CD14-positive monocyte (primary cell): ENCODE measurements at regions not wholly inside any gene's neighbourhood (a gene's known extent, or its start where the extent isn't known, plus 50 kb on each side); places are given as distances from the start of the nearest gene placed in this dataset.

ENCODE experiments used
- DNase-seq, 3 donors: peaks; one replicate each; pipeline ENCODE4 v3.0.0-alpha.2; 2011 to 2022
- H2AFZ ChIP-seq: 2 replicates; pipeline ENCODE4 v1.6.0; 2012; ENCODE audit warnings: mild to moderate bottlenecking, low read depth, low read length, inconsistent platforms; ENCODE audit not compliant: insufficient read depth, poor library complexity, severe bottlenecking
- H3K27ac ChIP-seq, 2 donors: 1 replicate in 1 of 2; 2 replicates in 1 of 2; pipeline ENCODE4 v1.5.1; 2012 to 2013; ENCODE audit warnings: low read length in 2 of 2, control low read depth in 1 of 2, inconsistent platforms in 1 of 2, low read depth in 1 of 2, mild to moderate bottlenecking in 1 of 2
- H3K27me3 ChIP-seq, 2 donors: one replicate each; pipeline versions ENCODE4 v1.6.0 to v1.6.1; 2011 to 2013; ENCODE audit warnings: low read length in 2 of 2; ENCODE audit not compliant: control insufficient read depth in 2 of 2, insufficient read depth in 2 of 2
- H3K36me3 ChIP-seq, 2 donors: replicated peaks in 1 of 2; 1 replicate in 1 of 2; 2 replicates in 1 of 2; pipeline versions ENCODE4 v1.5.1 to v1.6.1; 2012 to 2013; ENCODE audit warnings: low read length in 2 of 2, control low read depth in 1 of 2, inconsistent platforms in 1 of 2, mild to moderate bottlenecking in 1 of 2; ENCODE audit not compliant: insufficient read depth in 2 of 2, control insufficient read depth in 1 of 2
- H3K4me1 ChIP-seq, 2 donors: 1 replicate in 1 of 2; 2 replicates in 1 of 2; pipeline versions ENCODE4 v1.5.1 to v1.6.1; 2012 to 2013; ENCODE audit warnings: low read length in 2 of 2, control low read depth in 1 of 2, inconsistent platforms in 1 of 2, mild to moderate bottlenecking in 1 of 2, moderate library complexity in 1 of 2; ENCODE audit not compliant: insufficient read depth in 2 of 2, control insufficient read depth in 1 of 2
- H3K4me2 ChIP-seq: replicated peaks from 2 replicates; pipeline ENCODE3; 2012; ENCODE audit warnings: low read length, moderate library complexity, mild to moderate bottlenecking; ENCODE audit not compliant: poor library complexity, severe bottlenecking; ENCODE audit errors: extremely low read depth
- H3K4me3 ChIP-seq, 3 experiments: fragments of 200-600 bp in 1 of 3; sonication (generic) in 1 of 3; replicated peaks in 1 of 3; 1 replicate in 2 of 3; 2 replicates in 1 of 3; pipeline ENCODE4 v1.5.1; 2011 to 2013; ENCODE audit warnings: low read length in 3 of 3, mild to moderate bottlenecking in 3 of 3, control low read depth in 2 of 3, low read depth in 2 of 3, inconsistent platforms in 1 of 3, moderate library complexity in 1 of 3
- H3K79me2 ChIP-seq: 2 replicates; pipeline ENCODE4 v1.6.0; 2012; ENCODE audit warnings: mild to moderate bottlenecking, control low read depth, inconsistent platforms, low read length, moderate library complexity; ENCODE audit not compliant: insufficient read depth
- H3K9ac ChIP-seq: 2 replicates; pipeline ENCODE4 v1.6.0; 2017; ENCODE audit warnings: low read length, mild to moderate bottlenecking; ENCODE audit not compliant: insufficient read depth, poor library complexity, severe bottlenecking
- H3K9me3 ChIP-seq, 2 donors: replicated peaks in 1 of 2; 1 replicate in 1 of 2; 2 replicates in 1 of 2; pipeline versions ENCODE4 v1.5.1 to v1.6.1; 2012 to 2013; ENCODE audit warnings: low read length in 2 of 2, control low read depth in 1 of 2; ENCODE audit not compliant: control insufficient read depth in 1 of 2, insufficient read depth in 1 of 2
- H4K20me1 ChIP-seq: 2 replicates; pipeline ENCODE4 v1.6.0; 2012; ENCODE audit warnings: mild to moderate bottlenecking, low read length, control low read depth, moderate library complexity; ENCODE audit not compliant: insufficient read depth
- H3K27ac Mint-ChIP-seq, 7 donors: one replicate each; pipeline ENCODE4 v1.8.0; 2020; ENCODE audit warnings: mild to moderate bottlenecking in 7 of 7, mixed read lengths in 7 of 7, moderate library complexity in 6 of 7, inconsistent platforms in 2 of 7
- H3K27me3 Mint-ChIP-seq, 3 donors: one replicate each; pipeline ENCODE4 v1.8.0; 2021 to 2022; ENCODE audit warnings: low read depth in 3 of 3, mild to moderate bottlenecking in 3 of 3, mixed read lengths in 3 of 3, moderate library complexity in 3 of 3, inconsistent platforms in 1 of 3
- H3K36me3 Mint-ChIP-seq, 2 donors: one replicate each; pipeline ENCODE4 v1.8.0; 2020; ENCODE audit warnings: mixed read lengths in 2 of 2, inconsistent platforms in 1 of 2, mild to moderate bottlenecking in 1 of 2
- H3K4me1 Mint-ChIP-seq: one replicate; pipeline ENCODE4 v1.8.0; 2020; ENCODE audit warnings: mild to moderate bottlenecking, mixed read lengths
- H3K4me3 Mint-ChIP-seq, 2 donors: one replicate each; pipeline ENCODE4 v1.8.0; 2020; ENCODE audit warnings: mild to moderate bottlenecking in 2 of 2, mixed read lengths in 2 of 2, moderate library complexity in 1 of 2
- H3K9me3 Mint-ChIP-seq, 7 donors: one replicate each; pipeline ENCODE4 v1.8.0; 2020 to 2022; ENCODE audit warnings: mixed read lengths in 7 of 7, mild to moderate bottlenecking in 6 of 7, moderate library complexity in 6 of 7, inconsistent platforms in 2 of 7
- WGBS: methylation state at CpG from one replicate; pipeline ENCODE4 v1.1.5; 2013; ENCODE audit warnings: missing lambda C conversion rate; ENCODE audit not compliant: insufficient coverage; 5-methylcytosine and 5-hydroxymethylcytosine counted together
- intact Hi-C, 2 donors: fragments of 100-400 bp; cut with micrococcal nuclease; formaldehyde crosslinking; loops; one replicate each; pipeline versions ENCODE4 v1.15.0 to v1.15.1; 2023
- TF ChIP-seq, protein P1 (sequence below): fragments of 200-600 bp; IDR thresholded peaks from one replicate; pipeline ENCODE4 v1.8.0; 2022; ENCODE audit warnings: antibody characterized with exemption, mild to moderate bottlenecking

DNA sequence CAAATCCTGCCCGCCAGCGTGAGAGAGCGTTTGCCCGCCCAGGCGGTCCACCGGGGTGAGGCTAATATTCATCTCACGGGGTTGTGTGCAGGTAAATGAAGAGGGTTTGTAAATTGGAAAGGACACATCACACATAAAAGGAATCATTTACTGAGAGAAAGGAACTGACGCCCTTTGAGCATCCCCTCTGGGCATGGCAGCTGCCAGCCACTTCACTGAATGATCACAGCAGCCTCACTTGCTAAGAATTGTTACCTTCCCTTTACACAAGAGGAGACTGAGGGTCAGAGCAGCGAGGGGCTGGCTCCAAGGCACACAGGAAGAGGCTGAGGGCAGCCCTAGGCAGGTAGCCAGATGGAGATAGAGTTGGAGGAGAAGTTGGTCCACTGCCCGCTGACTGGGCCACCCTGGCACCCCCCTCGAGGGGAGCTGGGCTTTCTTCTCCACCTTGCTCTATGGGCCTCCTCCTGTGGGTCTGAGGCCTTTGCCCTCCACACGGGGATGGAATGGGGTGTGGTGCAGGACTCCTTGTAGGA, 96.0 kb downstream of the FOXD2 start:
- Histone ChIP-seq H3K79me2 (no peaks in the 10 kb centered on the region), H3K27me3 (peaks cover 39 to 40% of the 10 kb centered on the region in 2 donors), H3K27ac (no peak overlapping the region), H4K20me1 (no peaks in the 10 kb centered on the region), H3K4me2 (no peak overlapping the region), H3K4me1 (no peaks in the 10 kb centered on the region), H3K4me3 (no peak overlapping the region), H2AFZ (no peak overlapping the region), H3K36me3 (no peaks in the 10 kb centered on the region), H3K9me3 (peaks cover 0 to 19% of the 10 kb centered on the region in 2 donors), H3K9ac (no peak overlapping the region)
- no peak overlapping the region for H3K27ac Mint-ChIP-seq
- H3K36me3 Mint-ChIP-seq: no peaks in the 10 kb centered on the region
- no peak for DNase-seq
- WGBS: 56% methylated on average over 2 of the region's 12 CpGs
- TF ChIP-seq, protein P1, sequence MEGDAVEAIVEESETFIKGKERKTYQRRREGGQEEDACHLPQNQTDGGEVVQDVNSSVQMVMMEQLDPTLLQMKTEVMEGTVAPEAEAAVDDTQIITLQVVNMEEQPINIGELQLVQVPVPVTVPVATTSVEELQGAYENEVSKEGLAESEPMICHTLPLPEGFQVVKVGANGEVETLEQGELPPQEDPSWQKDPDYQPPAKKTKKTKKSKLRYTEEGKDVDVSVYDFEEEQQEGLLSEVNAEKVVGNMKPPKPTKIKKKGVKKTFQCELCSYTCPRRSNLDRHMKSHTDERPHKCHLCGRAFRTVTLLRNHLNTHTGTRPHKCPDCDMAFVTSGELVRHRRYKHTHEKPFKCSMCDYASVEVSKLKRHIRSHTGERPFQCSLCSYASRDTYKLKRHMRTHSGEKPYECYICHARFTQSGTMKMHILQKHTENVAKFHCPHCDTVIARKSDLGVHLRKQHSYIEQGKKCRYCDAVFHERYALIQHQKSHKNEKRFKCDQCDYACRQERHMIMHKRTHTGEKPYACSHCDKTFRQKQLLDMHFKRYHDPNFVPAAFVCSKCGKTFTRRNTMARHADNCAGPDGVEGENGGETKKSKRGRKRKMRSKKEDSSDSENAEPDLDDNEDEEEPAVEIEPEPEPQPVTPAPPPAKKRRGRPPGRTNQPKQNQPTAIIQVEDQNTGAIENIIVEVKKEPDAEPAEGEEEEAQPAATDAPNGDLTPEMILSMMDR: no peak
- intact Hi-C loops: no loop called here
- peaks cover 2% of the 10 kb centered on the region for H3K4me1 Mint-ChIP-seq
- H3K9me3 Mint-ChIP-seq: peaks cover 0 to 17% (median 9%) of the 10 kb centered on the region in 7 donors
- H3K27me3 Mint-ChIP-seq: peaks cover 41 to 62% (median 47%) of the 10 kb centered on the region in 3 donors
- peak overlapping the region in 1 of 2 donors; percentile 69 for H3K4me3 Mint-ChIP-seq

- Mint-ChIP-seq H3K27me3 (peaks cover 41 to 62% (median 47%) of the 10 kb centered on the region in 3 donors), H3K36me3 (no peaks in the 10 kb centered on the region), H3K27ac (no peak overlapping the region), H3K4me1 (peaks cover 2% of the 10 kb centered on the region), H3K4me3 (peak overlapping the region in 1 of 2 donors; percentile 52), H3K9me3 (peaks cover 0 to 12% (median 4%) of the 10 kb centered on the region in 7 donors)
- Histone ChIP-seq H2AFZ (no peak overlapping the region), H3K9ac (no peak overlapping the region), H3K4me2 (no peak overlapping the region), H3K36me3 (no peaks in the 10 kb centered on the region), H4K20me1 (no peaks in the 10 kb centered on the region), H3K4me1 (no peaks in the 10 kb centered on the region), H3K79me2 (no peaks in the 10 kb centered on the region), H3K4me3 (no peak overlapping the region), H3K27me3 (peaks cover 39 to 40% of the 10 kb centered on the region in 2 donors), H3K27ac (no peak overlapping the region), H3K9me3 (peaks cover 0 to 14% of the 10 kb centered on the region in 2 donors)
- TF ChIP-seq, protein P1: no peak
- DNase-seq: no peak
- intact Hi-C loops: no loop called here
- WGBS: 74% methylated on average over 4 of the region's 4 CpGs
Observed at GRCh38 chr1:47534436-47534835, 96.6 kb downstream of the FOXD2 start.
